H9 (cell line): ENCODE measurements at regions not wholly inside any gene's neighbourhood (a gene's known extent, or its start where the extent isn't known, plus 50 kb on each side); places are given as distances from the start of the nearest gene placed in this dataset.

Experiments used
- DNase-seq: peaks from one replicate; pipeline ENCODE4 v3.0.0-alpha.2; 2017
- H2AFZ ChIP-seq: one replicate; pipeline ENCODE4 v1.6.1; 2013; ENCODE audit warnings: mild to moderate bottlenecking, low read length, control low read depth, moderate library complexity
- H2AK5ac ChIP-seq: 2 replicates; pipeline ENCODE4 v1.6.1; 2013; ENCODE audit warnings: low read length, control low read depth, mixed read lengths; ENCODE audit not compliant: insufficient read length
- H2BK120ac ChIP-seq: one replicate; pipeline ENCODE4 v1.6.1; 2013; ENCODE audit warnings: low read depth, mild to moderate bottlenecking, low read length, control low read depth, inconsistent platforms; ENCODE audit not compliant: poor library complexity, severe bottlenecking
- H2BK12ac ChIP-seq: 2 replicates; pipeline ENCODE4 v1.6.1; 2013; ENCODE audit warnings: low read length, control low read depth, mixed read lengths, low read depth; ENCODE audit not compliant: insufficient read length
- H2BK15ac ChIP-seq: 2 replicates; pipeline ENCODE4 v1.6.1; 2013; ENCODE audit warnings: low read depth, low read length, control low read depth
- H2BK20ac ChIP-seq: one replicate; pipeline ENCODE4 v1.6.1; 2013; ENCODE audit warnings: low read depth, mild to moderate bottlenecking, low read length, control low read depth, inconsistent platforms; ENCODE audit not compliant: poor library complexity, severe bottlenecking
- H2BK5ac ChIP-seq: 2 replicates; pipeline ENCODE4 v1.6.1; 2013; ENCODE audit warnings: low read length, control low read depth, mixed read lengths; ENCODE audit not compliant: insufficient read length
- H3K14ac ChIP-seq: 2 replicates; pipeline ENCODE4 v1.6.1; 2013; ENCODE audit warnings: low read length, control low read depth; ENCODE audit not compliant: insufficient read depth
- H3K18ac ChIP-seq: 2 replicates; pipeline ENCODE4 v1.6.1; 2013; ENCODE audit warnings: low read depth, mild to moderate bottlenecking, mixed read lengths, low read length, control low read depth; ENCODE audit not compliant: insufficient read length
- H3K23ac ChIP-seq: 2 replicates; pipeline ENCODE4 v1.6.1; 2013; ENCODE audit warnings: low read length, control low read depth, mixed read lengths, low read depth; ENCODE audit not compliant: insufficient read length
- H3K23me2 ChIP-seq: 2 replicates; pipeline ENCODE4 v1.6.1; 2013; ENCODE audit warnings: low read depth, mild to moderate bottlenecking, mixed read lengths, low read length, control low read depth; ENCODE audit not compliant: insufficient read length, poor library complexity, severe bottlenecking
- H3K27ac ChIP-seq: 2 replicates; pipeline ENCODE4 v1.5.1; 2013; ENCODE audit warnings: low read length, control low read depth, mixed read lengths, low read depth; ENCODE audit not compliant: insufficient read length
- H3K27me3 ChIP-seq: 2 replicates; pipeline ENCODE4 v1.6.1; 2013; ENCODE audit warnings: low read length, control low read depth, inconsistent platforms; ENCODE audit not compliant: insufficient read depth
- H3K4ac ChIP-seq: 2 replicates; pipeline ENCODE4 v1.6.1; 2013; ENCODE audit warnings: low read depth, mild to moderate bottlenecking, control low read depth, inconsistent platforms, low read length, moderate library complexity
- H3K4me1 ChIP-seq: 2 replicates; pipeline ENCODE4 v1.6.1; 2013; ENCODE audit warnings: low read length, control low read depth, inconsistent platforms; ENCODE audit not compliant: insufficient read depth
- H3K4me2 ChIP-seq: 2 replicates; pipeline ENCODE4 v1.6.1; 2013; ENCODE audit warnings: low read length, control low read depth, mixed read lengths; ENCODE audit not compliant: insufficient read length, insufficient read depth
- H3K56ac ChIP-seq: 2 replicates; pipeline ENCODE4 v1.6.1; 2013; ENCODE audit warnings: low read depth, mild to moderate bottlenecking, mixed read lengths, low read length, control low read depth; ENCODE audit not compliant: insufficient read length
- H3K79me1 ChIP-seq: 2 replicates; pipeline ENCODE4 v1.6.1; 2013; ENCODE audit warnings: low read depth, mild to moderate bottlenecking, moderate library complexity, low read length, control low read depth, inconsistent platforms; ENCODE audit not compliant: insufficient read depth, poor library complexity, severe bottlenecking
- H3K79me2 ChIP-seq: 2 replicates; pipeline ENCODE4 v1.6.1; 2013; ENCODE audit warnings: low read length, control low read depth, inconsistent platforms; ENCODE audit not compliant: insufficient read depth
- H3K9ac ChIP-seq: 2 replicates; pipeline ENCODE4 v1.6.1; 2013; ENCODE audit warnings: low read length, control low read depth, mixed read lengths; ENCODE audit not compliant: insufficient read length; ENCODE audit errors: extremely low read depth
- H3K9me3 ChIP-seq: one replicate; pipeline ENCODE4 v1.6.1; 2013; ENCODE audit warnings: low read depth, low read length, inconsistent platforms; ENCODE audit not compliant: control insufficient read depth
- H3T11ph ChIP-seq: one replicate; pipeline ENCODE4 v1.6.1; 2013; ENCODE audit warnings: mild to moderate bottlenecking, low read length, control low read depth, inconsistent platforms
- H4K20me1 ChIP-seq: one replicate; pipeline ENCODE4 v1.6.1; 2013; ENCODE audit not compliant: control insufficient read depth, insufficient read length, insufficient read depth
- H4K5ac ChIP-seq: 2 replicates; pipeline ENCODE4 v1.6.1; 2013; ENCODE audit warnings: low read depth, mild to moderate bottlenecking, mixed read lengths, low read length, control low read depth; ENCODE audit not compliant: insufficient read length
- H4K8ac ChIP-seq: replicated peaks from 2 replicates; pipeline ENCODE4 v1.6.1; 2013; ENCODE audit warnings: low read length, control low read depth, mixed read lengths, low read depth; ENCODE audit not compliant: insufficient read length
- H4K91ac ChIP-seq: 2 replicates; pipeline ENCODE4 v1.6.1; 2013; ENCODE audit warnings: low read depth, mild to moderate bottlenecking, moderate library complexity, mixed read lengths, low read length, control low read depth; ENCODE audit not compliant: insufficient read length
- H3K27ac Mint-ChIP-seq, 3 experiments: 2 replicates in 2 of 3; 3 replicates in 1 of 3; pipeline ENCODE4 v1.8.0; 2020 to 2021; ENCODE audit warnings: mixed read lengths in 3 of 3, mild to moderate bottlenecking in 1 of 3, moderate library complexity in 1 of 3
- H3K27me3 Mint-ChIP-seq: 2 replicates; pipeline ENCODE4 v1.8.0; 2021; ENCODE audit warnings: low read depth, mild to moderate bottlenecking, moderate library complexity, mixed read lengths
- H3K36me3 Mint-ChIP-seq, 3 experiments: 2 replicates in 2 of 3; 3 replicates in 1 of 3; pipeline ENCODE4 v1.8.0; 2020 to 2021; ENCODE audit warnings: low read depth in 3 of 3, mixed read lengths in 3 of 3; ENCODE audit not compliant: insufficient read depth in 1 of 3
- H3K4me1 Mint-ChIP-seq, 2 experiments: 2 replicates each; pipeline ENCODE4 v1.8.0; 2020; ENCODE audit warnings: mixed read lengths in 2 of 2
- H3K4me3 Mint-ChIP-seq, 2 experiments: 2 replicates in 1 of 2; 3 replicates in 1 of 2; pipeline ENCODE4 v1.8.0; 2020 to 2021; ENCODE audit warnings: mild to moderate bottlenecking in 2 of 2, mixed read lengths in 2 of 2, moderate library complexity in 1 of 2
- H3K9me3 Mint-ChIP-seq, 2 experiments: 2 replicates in 1 of 2; 3 replicates in 1 of 2; pipeline ENCODE4 v1.8.0; 2020; ENCODE audit warnings: mild to moderate bottlenecking in 2 of 2, mixed read lengths in 2 of 2, moderate library complexity in 1 of 2
- WGBS: extraction: QIAGEN DNeasy Blood & Tissue Kit; methylation state at CpG from one replicate; pipeline ENCODE4 v1.1.7; 2013; ENCODE audit warnings: missing lambda C conversion rate, low lambda C conversion rate, mixed read lengths; ENCODE audit not compliant: insufficient read length; ENCODE audit errors: extremely low coverage; 5-methylcytosine and 5-hydroxymethylcytosine counted together
- TF ChIP-seq, protein P1 (sequence below): fragments of 200-600 bp; sonication (generic); conservative IDR thresholded peaks from 3 replicates; pipeline ENCODE4 v1.8.0; 2021; ENCODE audit warnings: antibody characterized with exemption, mild to moderate bottlenecking

- H3K4me2 ChIP-seq, result no peak overlapping the region
- H3K9me3 ChIP-seq, result no peaks in the 10 kb centered on the region
- H3K27ac ChIP-seq, result no peak overlapping the region
- H3K23ac ChIP-seq, result no peak overlapping the region
- no peaks in the 10 kb centered on the region for H3K27me3 Mint-ChIP-seq
- H3K79me2 ChIP-seq, result no peaks in the 10 kb centered on the region
- no peak for DNase-seq
- H2BK15ac ChIP-seq, result no peak overlapping the region
- no peaks in the 10 kb centered on the region for H3K4me1 Mint-ChIP-seq
- H3T11ph ChIP-seq, result no peak overlapping the region
- H3K79me1 ChIP-seq, result no peaks in the 10 kb centered on the region
- no peak overlapping the region for H3K4ac ChIP-seq
- H3K23me2 ChIP-seq, result no peaks in the 10 kb centered on the region
- peaks cover 0 to 3% of the 10 kb centered on the region in 2 experiments; a peak in 2 of 5 replicates for H3K9me3 Mint-ChIP-seq
- H3K4me1 ChIP-seq, result no peaks in the 10 kb centered on the region
- H4K91ac ChIP-seq, result no peak overlapping the region
- no peak overlapping the region for H2AFZ ChIP-seq
- no peak overlapping the region for H3K4me3 Mint-ChIP-seq
- H3K18ac ChIP-seq, result no peak overlapping the region
- H3K27ac Mint-ChIP-seq, result no peak overlapping the region
- peaks cover 0 to 3% (median 0%) of the 10 kb centered on the region in 3 experiments; a peak in 3 of 7 replicates for H3K36me3 Mint-ChIP-seq
- no peak overlapping the region for H2BK20ac ChIP-seq
- H2BK120ac ChIP-seq, result no peak overlapping the region
- H3K56ac ChIP-seq, result no peak overlapping the region
- no peaks in the 10 kb centered on the region for H3K27me3 ChIP-seq
- no peak overlapping the region for H3K9ac ChIP-seq
- H4K8ac ChIP-seq, result no peak overlapping the region
- no peak overlapping the region for H4K5ac ChIP-seq
- no peak overlapping the region for H2BK12ac ChIP-seq
- H3K14ac ChIP-seq, result no peak overlapping the region
- no CpG with 5 or more reads among the region's 1 CpG for WGBS
- TF ChIP-seq, protein P1, sequence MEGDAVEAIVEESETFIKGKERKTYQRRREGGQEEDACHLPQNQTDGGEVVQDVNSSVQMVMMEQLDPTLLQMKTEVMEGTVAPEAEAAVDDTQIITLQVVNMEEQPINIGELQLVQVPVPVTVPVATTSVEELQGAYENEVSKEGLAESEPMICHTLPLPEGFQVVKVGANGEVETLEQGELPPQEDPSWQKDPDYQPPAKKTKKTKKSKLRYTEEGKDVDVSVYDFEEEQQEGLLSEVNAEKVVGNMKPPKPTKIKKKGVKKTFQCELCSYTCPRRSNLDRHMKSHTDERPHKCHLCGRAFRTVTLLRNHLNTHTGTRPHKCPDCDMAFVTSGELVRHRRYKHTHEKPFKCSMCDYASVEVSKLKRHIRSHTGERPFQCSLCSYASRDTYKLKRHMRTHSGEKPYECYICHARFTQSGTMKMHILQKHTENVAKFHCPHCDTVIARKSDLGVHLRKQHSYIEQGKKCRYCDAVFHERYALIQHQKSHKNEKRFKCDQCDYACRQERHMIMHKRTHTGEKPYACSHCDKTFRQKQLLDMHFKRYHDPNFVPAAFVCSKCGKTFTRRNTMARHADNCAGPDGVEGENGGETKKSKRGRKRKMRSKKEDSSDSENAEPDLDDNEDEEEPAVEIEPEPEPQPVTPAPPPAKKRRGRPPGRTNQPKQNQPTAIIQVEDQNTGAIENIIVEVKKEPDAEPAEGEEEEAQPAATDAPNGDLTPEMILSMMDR, result no peak
- H2AK5ac ChIP-seq, result no peak overlapping the region
- no peak overlapping the region for H2BK5ac ChIP-seq
- no peaks in the 10 kb centered on the region for H4K20me1 ChIP-seq
Observed at GRCh38 chr4:45409536-45409935, 683.2 kb upstream of the GNPDA2 start.
